Activated CD4-positive, alpha-beta T cell treated with anti-CD3 and anti-CD28 coated beads, Interleukin-2, amount 10 ng/mL, durations not matched to agents 24 days and 14 days (primary cell): ENCODE measurements at regions not wholly inside any gene's neighbourhood (a gene's known extent, or its start where the extent isn't known, plus 50 kb on each side); places are given as distances from the start of the nearest gene placed in this dataset.

Experiments used
- DNase-seq: peaks from one replicate; pipeline ENCODE4 v3.0.0; 2022
- H3K27ac Mint-ChIP-seq: one replicate; pipeline ENCODE4 v1.8.0; 2022; ENCODE audit warnings: mild to moderate bottlenecking, mixed read lengths
- H3K27me3 Mint-ChIP-seq: one replicate; pipeline ENCODE4 v1.8.0; 2022; ENCODE audit warnings: mixed read lengths
- H3K36me3 Mint-ChIP-seq: one replicate; pipeline ENCODE4 v1.8.0; 2022; ENCODE audit warnings: low read depth, mild to moderate bottlenecking, mixed read lengths
- H3K4me1 Mint-ChIP-seq: one replicate; pipeline ENCODE4 v1.8.0; 2021; ENCODE audit warnings: mixed read lengths
- H3K4me3 Mint-ChIP-seq: one replicate; pipeline ENCODE4 v1.8.0; 2022; ENCODE audit warnings: mild to moderate bottlenecking, moderate library complexity, mixed read lengths
- H3K9me3 Mint-ChIP-seq: one replicate; pipeline ENCODE4 v1.8.0; 2021; ENCODE audit warnings: mixed read lengths
- intact Hi-C: fragments of 100-400 bp; cut with micrococcal nuclease; formaldehyde crosslinking; loops from one replicate; pipeline ENCODE4 v1.15.1; 2023

GRCh38 chr6:146881228-146882181, 282.7 kb downstream of the ADGB start:
- Mint-ChIP-seq H3K27me3 (no peaks in the 10 kb centered on the region), H3K4me3 (no peak overlapping the region), H3K27ac (no peak overlapping the region), H3K9me3 (no peaks in the 10 kb centered on the region), H3K4me1 (peaks cover 7% of the 10 kb centered on the region), H3K36me3 (no peaks in the 10 kb centered on the region)
- no peak for DNase-seq
- intact Hi-C loops, result no loop called here

- peaks cover under 1% of the 10 kb centered on the region for H3K4me1 Mint-ChIP-seq
- no peak for DNase-seq
- H3K9me3 Mint-ChIP-seq, result peaks cover 2% of the 10 kb centered on the region
- no peak overlapping the region for H3K27ac Mint-ChIP-seq
- no peaks in the 10 kb centered on the region for H3K36me3 Mint-ChIP-seq
- intact Hi-C loops, result no loop called here
- H3K4me3 Mint-ChIP-seq, result no peak overlapping the region
- H3K27me3 Mint-ChIP-seq, result no peaks in the 10 kb centered on the region
Observed at GRCh38 chr6:146883640-146884531, 285.1 kb downstream of the ADGB start.

GRCh38 chr6:146884728-146885127, 286.0 kb downstream of the ADGB start:
- no peak for DNase-seq
- intact Hi-C loops, result no loop called here
- Mint-ChIP-seq H3K27me3 (no peaks in the 10 kb centered on the region), H3K27ac (no peak overlapping the region), H3K4me1 (no peaks in the 10 kb centered on the region), H3K4me3 (no peak overlapping the region), H3K36me3 (no peaks in the 10 kb centered on the region), H3K9me3 (peaks cover 8% of the 10 kb centered on the region)

DNA sequence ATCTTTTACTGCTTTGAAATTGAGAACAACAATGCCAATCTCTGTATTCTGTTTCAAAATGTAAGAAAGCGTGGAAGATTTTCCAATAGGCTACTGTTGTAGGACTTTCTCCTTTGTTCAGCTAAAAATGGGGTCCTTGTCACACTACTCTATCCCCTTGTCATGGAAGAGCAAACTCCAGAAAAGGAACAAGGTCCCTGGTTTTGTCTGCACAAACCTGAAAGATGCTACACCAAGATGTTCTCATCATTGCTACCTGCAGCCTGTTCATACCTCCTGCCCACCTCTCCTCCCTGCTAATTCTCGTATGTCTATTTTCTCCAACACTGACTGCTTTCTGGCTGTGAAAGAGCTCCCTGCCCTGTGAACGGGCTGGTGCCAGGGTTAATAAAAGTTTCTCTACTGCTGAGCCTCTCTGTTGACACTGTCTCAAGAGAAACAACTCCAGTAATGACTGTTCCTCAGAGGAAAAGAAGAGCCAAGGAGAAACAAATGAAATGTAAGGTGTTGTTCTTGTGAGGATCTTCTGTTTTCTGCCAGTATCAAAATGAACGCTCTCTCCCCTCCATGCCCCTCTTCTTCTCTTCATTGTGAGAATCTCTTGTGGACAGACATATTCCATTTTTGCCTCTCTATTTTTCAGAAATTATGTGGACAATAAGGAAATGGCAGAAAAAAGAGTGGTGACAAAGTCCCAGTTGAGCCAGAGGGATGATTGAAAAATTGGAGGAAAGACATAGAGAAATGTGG, 287.1 kb downstream of the ADGB start:
- Mint-ChIP-seq H3K36me3 (no peaks in the 10 kb centered on the region), H3K4me1 (no peaks in the 10 kb centered on the region), H3K9me3 (peaks cover 8% of the 10 kb centered on the region), H3K27me3 (no peaks in the 10 kb centered on the region), H3K4me3 (no peak overlapping the region), H3K27ac (no peak overlapping the region)
- DNase-seq, result no peak
- intact Hi-C loops, result no loop called here

GRCh38 chr6:146886587-146887446, 288.0 kb downstream of the ADGB start:
- intact Hi-C loops, result no loop called here

DNA sequence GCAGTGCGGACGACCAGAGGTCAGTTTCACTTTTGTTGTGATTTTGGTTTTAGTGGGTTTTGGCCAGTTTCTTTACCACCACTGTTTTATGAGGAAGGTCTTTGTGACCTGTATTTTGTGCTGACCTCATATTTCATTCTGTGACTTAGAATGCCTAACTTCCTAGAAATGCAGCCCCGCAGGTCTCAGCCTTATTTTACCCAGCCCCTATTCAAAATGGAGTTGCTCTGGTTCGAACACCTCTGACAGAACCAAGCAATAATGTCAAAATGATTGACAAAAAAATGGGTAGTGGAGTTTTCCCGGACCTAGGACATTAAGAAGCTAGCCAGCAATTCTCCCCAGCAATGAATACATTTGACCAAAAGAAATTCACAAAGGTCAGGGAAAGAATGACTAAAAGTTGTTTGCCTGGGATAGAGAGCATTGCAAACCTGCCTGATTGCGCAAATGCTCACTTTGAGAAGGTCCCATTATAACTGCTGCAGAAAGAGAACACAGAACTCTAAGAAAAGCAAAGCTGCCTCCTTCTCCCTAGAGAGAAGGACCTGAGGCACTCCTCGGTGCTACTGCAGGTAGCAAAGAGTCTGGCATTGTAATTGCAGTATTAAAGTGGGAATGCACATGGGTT, 288.8 kb downstream of the ADGB start:
- no peak overlapping the region for H3K4me3 Mint-ChIP-seq
- H3K27ac Mint-ChIP-seq, result no peak overlapping the region
- no peak for DNase-seq
- peaks cover 5% of the 10 kb centered on the region for H3K4me1 Mint-ChIP-seq
- H3K27me3 Mint-ChIP-seq, result no peaks in the 10 kb centered on the region
- intact Hi-C loops, result no loop called here
- no peaks in the 10 kb centered on the region for H3K36me3 Mint-ChIP-seq
- H3K9me3 Mint-ChIP-seq, result peaks cover 12% of the 10 kb centered on the region

More at GRCh38 chr6:146886587-146887446, 288.0 kb downstream of the ADGB start:
- Mint-ChIP-seq H3K4me3 (no peak overlapping the region), H3K4me1 (peaks cover under 1% of the 10 kb centered on the region), H3K36me3 (no peaks in the 10 kb centered on the region), H3K27me3 (no peaks in the 10 kb centered on the region), H3K27ac (no peak overlapping the region), H3K9me3 (peaks cover 8% of the 10 kb centered on the region)
- DNase-seq, result no peak

GRCh38 chr6:146889303-146889702, 290.5 kb downstream of the ADGB start:
- peaks cover 15% of the 10 kb centered on the region for H3K9me3 Mint-ChIP-seq
- no peak overlapping the region for H3K27ac Mint-ChIP-seq
- peaks cover 1% of the 10 kb centered on the region for H3K27me3 Mint-ChIP-seq
- no peaks in the 10 kb centered on the region for H3K36me3 Mint-ChIP-seq
- no peak for DNase-seq
- H3K4me3 Mint-ChIP-seq, result no peak overlapping the region
- peaks cover 8% of the 10 kb centered on the region for H3K4me1 Mint-ChIP-seq
- intact Hi-C loops, result no loop called here

DNA sequence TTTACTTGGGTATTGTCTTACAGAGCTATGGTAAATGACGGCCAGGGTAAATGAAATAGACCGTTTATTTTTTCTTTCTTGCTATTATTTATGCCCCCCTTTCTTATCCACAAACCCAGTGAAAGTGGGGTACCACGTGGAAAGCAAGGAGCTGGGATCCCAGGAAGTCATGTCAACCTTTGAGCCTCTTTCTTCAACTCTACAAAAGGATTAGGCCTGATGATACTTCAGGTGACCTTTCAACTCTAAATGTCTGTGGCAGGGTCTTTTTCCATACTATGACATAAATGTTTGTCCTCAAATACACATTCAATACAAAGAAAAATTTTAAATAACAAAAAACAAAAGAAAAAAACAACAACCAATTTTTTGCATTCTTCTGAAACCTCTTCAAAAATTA, 291.4 kb downstream of the ADGB start:
- Mint-ChIP-seq H3K4me3 (no peak overlapping the region), H3K36me3 (no peaks in the 10 kb centered on the region), H3K27ac (no peak overlapping the region), H3K4me1 (peaks cover 8% of the 10 kb centered on the region), H3K27me3 (peaks cover 2% of the 10 kb centered on the region), H3K9me3 (peaks cover 18% of the 10 kb centered on the region)
- DNase-seq, result no peak
- intact Hi-C loops, result no loop called here

DNA sequence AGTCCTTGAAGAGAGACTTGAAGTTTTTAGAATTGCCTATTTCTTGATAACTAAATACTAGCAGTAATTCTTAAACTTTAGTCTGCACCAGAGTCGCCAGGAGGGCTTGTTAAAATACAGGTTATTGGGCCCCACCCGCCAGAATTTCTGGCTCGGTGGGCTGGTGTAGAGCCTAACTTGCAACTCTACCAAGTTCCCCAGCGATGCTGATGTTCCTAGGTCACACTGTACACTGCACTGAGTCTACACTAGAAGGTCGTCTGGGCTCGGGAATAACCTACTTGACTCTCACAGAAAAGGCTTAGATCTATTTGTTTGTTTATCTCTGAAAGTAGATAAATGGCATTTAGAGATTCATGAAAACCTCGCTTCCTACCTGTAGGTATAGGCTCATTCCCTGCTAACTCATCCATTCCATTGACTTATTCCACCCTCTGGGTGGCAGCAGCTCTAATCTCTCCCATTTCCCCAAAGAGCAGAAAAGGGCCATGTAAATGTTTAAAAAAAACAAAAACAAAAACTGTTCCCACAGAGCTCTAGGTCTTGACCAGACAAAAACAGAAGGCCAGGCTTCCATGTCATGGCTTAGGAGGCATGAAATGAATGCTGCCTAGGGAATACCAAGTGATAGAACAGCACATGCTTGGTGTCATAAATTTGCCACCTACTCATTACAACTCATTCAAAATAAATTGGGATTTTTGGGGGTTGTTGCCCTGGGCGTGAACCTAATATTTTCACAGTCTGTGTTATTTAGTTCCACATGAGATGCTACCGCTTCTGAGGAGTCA, 292.1 kb downstream of the ADGB start:
- Mint-ChIP-seq H3K27ac (no peak overlapping the region), H3K4me3 (no peak overlapping the region), H3K36me3 (no peaks in the 10 kb centered on the region), H3K27me3 (peaks cover 2% of the 10 kb centered on the region), H3K4me1 (peaks cover 8% of the 10 kb centered on the region), H3K9me3 (peaks cover 18% of the 10 kb centered on the region)
- intact Hi-C loops, result no loop called here
- DNase-seq, result no peak

DNA sequence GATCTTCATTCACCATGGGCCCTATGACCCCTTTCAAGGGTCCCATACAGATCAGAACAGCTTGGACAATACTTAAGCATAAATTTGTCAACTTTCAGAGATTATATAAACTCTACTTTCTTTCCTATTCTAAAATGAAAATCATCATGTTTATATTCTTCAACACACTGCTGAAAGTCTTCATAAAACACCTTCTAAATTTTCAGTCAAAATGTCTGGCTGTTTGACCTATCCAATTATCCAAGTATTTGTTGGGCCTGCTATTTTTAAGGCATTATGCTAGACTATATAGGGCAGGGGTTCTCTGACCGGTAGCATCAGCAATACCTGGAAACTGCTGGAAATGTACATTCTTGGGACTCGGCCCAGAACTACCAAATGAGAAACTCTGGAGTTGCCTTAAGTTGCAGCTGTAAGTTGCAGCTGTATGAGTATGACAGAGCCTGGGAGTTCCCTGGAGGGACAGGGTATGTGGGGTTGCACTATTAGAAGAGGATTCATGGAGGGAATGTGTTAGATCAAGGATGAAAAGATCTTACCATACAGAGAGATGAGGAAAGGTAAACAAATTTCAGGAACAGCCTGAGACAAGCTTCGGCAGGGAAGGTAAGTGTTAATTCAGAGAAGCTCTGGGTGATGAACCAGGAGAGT, 293.0 kb downstream of the ADGB start:
- Mint-ChIP-seq H3K27ac (no peak overlapping the region), H3K36me3 (no peaks in the 10 kb centered on the region), H3K4me1 (peaks cover 8% of the 10 kb centered on the region), H3K27me3 (peaks cover 4% of the 10 kb centered on the region), H3K9me3 (peaks cover 18% of the 10 kb centered on the region), H3K4me3 (no peak overlapping the region)
- intact Hi-C loops, result no loop called here
- DNase-seq, result no peak

DNA sequence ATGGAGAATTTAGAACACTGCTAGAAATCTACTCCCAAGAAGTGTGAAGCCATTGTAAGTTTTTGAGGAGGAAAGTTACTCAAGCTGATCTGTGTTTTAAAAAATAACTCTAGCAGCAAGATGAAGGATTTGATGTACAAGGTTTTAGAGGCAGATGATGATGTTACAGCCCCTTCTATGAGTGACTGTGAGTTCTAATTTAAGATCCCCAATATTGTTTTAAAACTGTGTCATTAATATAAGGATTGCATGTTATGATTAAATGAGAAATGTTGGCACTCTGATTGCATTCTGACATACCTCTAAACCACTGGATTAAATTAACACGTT, 293.5 kb downstream of the ADGB start:
- no peak for DNase-seq
- peaks cover 7% of the 10 kb centered on the region for H3K27me3 Mint-ChIP-seq
- H3K4me3 Mint-ChIP-seq, result no peak overlapping the region
- no peaks in the 10 kb centered on the region for H3K36me3 Mint-ChIP-seq
- peaks cover 8% of the 10 kb centered on the region for H3K4me1 Mint-ChIP-seq
- intact Hi-C loops, result no loop called here
- no peak overlapping the region for H3K27ac Mint-ChIP-seq
- peaks cover 18% of the 10 kb centered on the region for H3K9me3 Mint-ChIP-seq
